ENCODE measurements at regions not wholly inside any gene's neighbourhood (a gene's known extent, or its start where the extent isn't known, plus 50 kb on each side); places are given as distances from the start of the nearest gene placed in this dataset.

GRCh38 chr5:23343121-23343520 lies 164.3 kb upstream of the PRDM9 start:
- H3K4me3 ChIP-seq = no peak overlapping the region
- H3K9ac ChIP-seq (ENCODE audit: insufficient read depth in 1 of 2, low read length in 2 of 2) = no peak overlapping the region
- ATAC-seq (ENCODE audit: insufficient read depth, low FRiP score) = no peak
- no peaks in the 10 kb centered on the region for H3K4me1 ChIP-seq (ENCODE audit: control insufficient read depth in 5 of 5, insufficient read depth in 5 of 5, low read length in 5 of 5)
- TF ChIP-seq CTCF (IDR thresholded peaks at IDR 0.05; ENCODE audit: control extremely low read depth, extremely low read depth) = no peak
- no peaks in the 10 kb centered on the region for H3K36me3 ChIP-seq (ENCODE audit: control insufficient read depth in 4 of 4, insufficient read depth in 4 of 4, low read length in 4 of 4)
- DNase-seq = no peak
- no peaks in the 10 kb centered on the region for H3K9me3 ChIP-seq (ENCODE audit: control insufficient read depth in 4 of 4, insufficient read depth in 3 of 4, low read length in 3 of 4)
- no peaks in the 10 kb centered on the region for H3K27me3 ChIP-seq (ENCODE audit: control insufficient read depth in 3 of 3, insufficient read depth in 3 of 3, low read length in 2 of 3)
- H3K27ac ChIP-seq (ENCODE audit: low read depth in 1 of 2, low read length in 1 of 2) = no peak overlapping the region
- WGBS, 2 donors = 89 to 92% methylated on average over 2 of the region's 2 CpGs

GRCh38 chr5:23332650-23333251 lies 174.7 kb upstream of the PRDM9 start:
- Histone ChIP-seq H3K9ac (ENCODE audit: insufficient read depth in 1 of 2, low read length in 2 of 2) (no peak overlapping the region), H3K27me3 (ENCODE audit: control insufficient read depth in 3 of 3, insufficient read depth in 3 of 3, low read length in 2 of 3) (no peaks in the 10 kb centered on the region), H3K9me3 (ENCODE audit: control insufficient read depth in 4 of 4, insufficient read depth in 3 of 4, low read length in 3 of 4) (no peaks in the 10 kb centered on the region), H3K36me3 (ENCODE audit: control insufficient read depth in 4 of 4, insufficient read depth in 4 of 4, low read length in 4 of 4) (no peaks in the 10 kb centered on the region), H3K4me1 (ENCODE audit: control insufficient read depth in 5 of 5, insufficient read depth in 5 of 5, low read length in 5 of 5) (no peaks in the 10 kb centered on the region), H3K4me3 (no peak overlapping the region), H3K27ac (ENCODE audit: low read depth in 1 of 2, low read length in 1 of 2) (no peak overlapping the region)
- no peak for TF ChIP-seq CTCF (IDR thresholded peaks at IDR 0.05; ENCODE audit: control extremely low read depth, extremely low read depth)
- DNase-seq (peak in 2 of 3 donors; percentile 22 to 32), ATAC-seq (ENCODE audit: insufficient read depth, low FRiP score) (no peak)
- 11% methylated on average over 1 of the region's 1 CpG for WGBS, 2 donors

- no peak for TF ChIP-seq CTCF (IDR thresholded peaks at IDR 0.05; ENCODE audit: control extremely low read depth, extremely low read depth)
Observed at GRCh38 chr5:23330726-23331125, 176.7 kb upstream of the PRDM9 start.

GRCh38 chr5:23319901-23320300 lies 187.5 kb upstream of the PRDM9 start:
- DNase-seq = no peak
- WGBS, 2 donors = 88 to 94% methylated on average over 3 of the region's 3 CpGs
- TF ChIP-seq CTCF (IDR thresholded peaks at IDR 0.05; ENCODE audit: control extremely low read depth, extremely low read depth) = no peak
- Histone ChIP-seq H3K36me3 (ENCODE audit: control insufficient read depth in 4 of 4, insufficient read depth in 4 of 4, low read length in 4 of 4) (no peaks in the 10 kb centered on the region), H3K27me3 (ENCODE audit: control insufficient read depth in 3 of 3, insufficient read depth in 3 of 3, low read length in 2 of 3) (no peaks in the 10 kb centered on the region), H3K9ac (ENCODE audit: insufficient read depth in 1 of 2, low read length in 2 of 2) (no peak overlapping the region), H3K4me1 (ENCODE audit: control insufficient read depth in 5 of 5, insufficient read depth in 5 of 5, low read length in 5 of 5) (no peaks in the 10 kb centered on the region), H3K4me3 (no peak overlapping the region), H3K9me3 (ENCODE audit: control insufficient read depth in 4 of 4, insufficient read depth in 3 of 4, low read length in 3 of 4) (no peaks in the 10 kb centered on the region), H3K27ac (ENCODE audit: low read depth in 1 of 2, low read length in 1 of 2) (no peak overlapping the region)
- no peak for ATAC-seq (ENCODE audit: insufficient read depth, low FRiP score)

More at GRCh38 chr5:23330726-23331125, 176.7 kb upstream of the PRDM9 start:
- H3K9me3 ChIP-seq (ENCODE audit: control insufficient read depth in 4 of 4, insufficient read depth in 3 of 4, low read length in 3 of 4) = no peaks in the 10 kb centered on the region
- H3K4me1 ChIP-seq (ENCODE audit: control insufficient read depth in 5 of 5, insufficient read depth in 5 of 5, low read length in 5 of 5) = no peaks in the 10 kb centered on the region
- whole genome bisulfite sequencing, 2 donors = 76 to 84% methylated on average over 3 of the region's 3 CpGs
- H3K9ac ChIP-seq (ENCODE audit: insufficient read depth in 1 of 2, low read length in 2 of 2) = no peak overlapping the region
- DNase-seq (no peak), ATAC-seq (ENCODE audit: insufficient read depth, low FRiP score) (no peak)
- H3K27me3 ChIP-seq (ENCODE audit: control insufficient read depth in 3 of 3, insufficient read depth in 3 of 3, low read length in 2 of 3) = no peaks in the 10 kb centered on the region
- H3K27ac ChIP-seq (ENCODE audit: low read depth in 1 of 2, low read length in 1 of 2) = no peak overlapping the region
- no peaks in the 10 kb centered on the region for H3K36me3 ChIP-seq (ENCODE audit: control insufficient read depth in 4 of 4, insufficient read depth in 4 of 4, low read length in 4 of 4)
- no peak overlapping the region for H3K4me3 ChIP-seq

Data from lung (tissue), 11 donors.